ENCODE measurements at regions not wholly inside any gene's neighbourhood (a gene's known extent, or its start where the extent isn't known, plus 50 kb on each side); places are given as distances from the start of the nearest gene placed in this dataset.

- H3K27ac ChIP-seq (ENCODE audit: low read depth, low read length, poor library complexity, severe bottlenecking): no peak overlapping the region
- CTCF ChIA-PET (ENCODE audit: unreplicated experiment): no interaction called here
- no TSS peak for BruUV-seq (replicated peaks)
- no peak for DNase-seq (ENCODE audit: low spot score)
- no peaks in the 10 kb centered on the region for H3K9me2 ChIP-seq (ENCODE audit: insufficient read depth, low read length)
- H3K4me3 ChIP-seq (ENCODE audit: low read depth, low read length, poor library complexity, severe bottlenecking): no peak overlapping the region
- H3K4me1 ChIP-seq (ENCODE audit: insufficient read depth, low read length, poor library complexity, severe bottlenecking): no peaks in the 10 kb centered on the region
- no peaks in the 10 kb centered on the region for H3K79me2 ChIP-seq (ENCODE audit: insufficient read depth, low read depth, low read length)
- H3K4me2 ChIP-seq (ENCODE audit: low read length): no peak overlapping the region
- intact Hi-C loops (cut with micrococcal nuclease; ENCODE audit: unreplicated experiment): no loop called here
- H4K20me1 ChIP-seq (ENCODE audit: insufficient read depth, low read length): no peaks in the 10 kb centered on the region
- no peak overlapping the region for H2AFZ ChIP-seq (ENCODE audit: low read length)
- TF ChIP-seq, protein P1, sequence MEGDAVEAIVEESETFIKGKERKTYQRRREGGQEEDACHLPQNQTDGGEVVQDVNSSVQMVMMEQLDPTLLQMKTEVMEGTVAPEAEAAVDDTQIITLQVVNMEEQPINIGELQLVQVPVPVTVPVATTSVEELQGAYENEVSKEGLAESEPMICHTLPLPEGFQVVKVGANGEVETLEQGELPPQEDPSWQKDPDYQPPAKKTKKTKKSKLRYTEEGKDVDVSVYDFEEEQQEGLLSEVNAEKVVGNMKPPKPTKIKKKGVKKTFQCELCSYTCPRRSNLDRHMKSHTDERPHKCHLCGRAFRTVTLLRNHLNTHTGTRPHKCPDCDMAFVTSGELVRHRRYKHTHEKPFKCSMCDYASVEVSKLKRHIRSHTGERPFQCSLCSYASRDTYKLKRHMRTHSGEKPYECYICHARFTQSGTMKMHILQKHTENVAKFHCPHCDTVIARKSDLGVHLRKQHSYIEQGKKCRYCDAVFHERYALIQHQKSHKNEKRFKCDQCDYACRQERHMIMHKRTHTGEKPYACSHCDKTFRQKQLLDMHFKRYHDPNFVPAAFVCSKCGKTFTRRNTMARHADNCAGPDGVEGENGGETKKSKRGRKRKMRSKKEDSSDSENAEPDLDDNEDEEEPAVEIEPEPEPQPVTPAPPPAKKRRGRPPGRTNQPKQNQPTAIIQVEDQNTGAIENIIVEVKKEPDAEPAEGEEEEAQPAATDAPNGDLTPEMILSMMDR (conservative IDR thresholded peaks at IDR 0.05; ENCODE audit: low read length): no peak
- no peak for TF ChIP-seq EZH2phosphoT487 (IDR thresholded peaks at IDR 0.05; ENCODE audit: borderline replicate concordance, low read depth, low read length)
- H3K9me3 ChIP-seq (ENCODE audit: low read length): peaks cover 19% of the 10 kb centered on the region
- no peaks in the 10 kb centered on the region for H3K36me3 ChIP-seq (ENCODE audit: insufficient read depth, low read length)
- POLR2A ChIA-PET: no interaction called here
These were observed 191.3 kb downstream of the BMP7 start for GRCh38 chr20:57075181-57075580.

GRCh38 chr20:57075603-57076002 is 190.8 kb downstream of the BMP7 start:
- DNase-seq (ENCODE audit: low spot score): no peak
- intact Hi-C loops (cut with micrococcal nuclease; ENCODE audit: unreplicated experiment): no loop called here
- BruUV-seq (replicated peaks): no TSS peak
- peaks cover 19% of the 10 kb centered on the region for H3K9me3 ChIP-seq (ENCODE audit: low read length)
- no peaks in the 10 kb centered on the region for H4K20me1 ChIP-seq (ENCODE audit: insufficient read depth, low read length)
- POLR2A ChIA-PET: no interaction called here
- no peak overlapping the region for H3K27ac ChIP-seq (ENCODE audit: low read depth, low read length, poor library complexity, severe bottlenecking)
- no peak overlapping the region for H3K4me2 ChIP-seq (ENCODE audit: low read length)
- no peak overlapping the region for H3K4me3 ChIP-seq (ENCODE audit: low read depth, low read length, poor library complexity, severe bottlenecking)
- H3K36me3 ChIP-seq (ENCODE audit: insufficient read depth, low read length): no peaks in the 10 kb centered on the region
- TF ChIP-seq, protein P1 (conservative IDR thresholded peaks at IDR 0.05; ENCODE audit: low read length): no peak
- no peak for TF ChIP-seq EZH2phosphoT487 (IDR thresholded peaks at IDR 0.05; ENCODE audit: borderline replicate concordance, low read depth, low read length)
- H3K9me2 ChIP-seq (ENCODE audit: insufficient read depth, low read length): no peaks in the 10 kb centered on the region
- CTCF ChIA-PET (ENCODE audit: unreplicated experiment): no interaction called here
- H3K4me1 ChIP-seq (ENCODE audit: insufficient read depth, low read length, poor library complexity, severe bottlenecking): no peaks in the 10 kb centered on the region
- no peak overlapping the region for H2AFZ ChIP-seq (ENCODE audit: low read length)
- H3K79me2 ChIP-seq (ENCODE audit: insufficient read depth, low read depth, low read length): no peaks in the 10 kb centered on the region

DNA sequence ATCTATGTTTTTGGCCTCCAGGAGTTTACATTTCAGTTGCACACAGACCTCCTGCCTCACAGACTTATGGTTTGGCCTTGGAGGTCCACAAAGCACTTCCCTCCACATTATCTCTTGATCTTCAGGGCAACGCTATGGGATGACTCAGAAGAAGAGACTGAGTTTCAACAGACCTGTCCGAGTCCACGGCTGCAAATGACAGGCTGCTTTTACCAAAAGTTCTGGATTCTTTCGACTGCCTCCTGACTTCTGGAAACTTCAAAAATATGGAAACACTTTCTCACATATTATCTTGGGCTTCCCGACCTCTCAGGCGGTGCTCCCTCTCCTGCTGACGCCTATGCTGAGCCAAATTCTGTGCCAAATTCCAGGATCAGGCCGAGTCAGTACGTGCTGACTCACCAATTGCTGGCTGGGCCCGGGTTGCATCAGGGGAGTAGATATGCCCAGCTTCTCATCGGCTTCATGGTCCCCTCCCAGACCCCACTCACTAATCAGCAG is 190.2 kb downstream of the BMP7 start:
- no peak overlapping the region for H3K27ac ChIP-seq (ENCODE audit: low read depth, low read length, poor library complexity, severe bottlenecking)
- no peaks in the 10 kb centered on the region for H3K4me1 ChIP-seq (ENCODE audit: insufficient read depth, low read length, poor library complexity, severe bottlenecking)
- no peak overlapping the region for H3K4me2 ChIP-seq (ENCODE audit: low read length)
- ChIA-PET CTCF (ENCODE audit: unreplicated experiment) (no interaction called here), POLR2A (no interaction called here)
- H3K9me2 ChIP-seq (ENCODE audit: insufficient read depth, low read length): no peaks in the 10 kb centered on the region
- H3K4me3 ChIP-seq (ENCODE audit: low read depth, low read length, poor library complexity, severe bottlenecking): no peak overlapping the region
- H3K9me3 ChIP-seq (ENCODE audit: low read length): peaks cover 19% of the 10 kb centered on the region
- DNase-seq (ENCODE audit: low spot score): no peak
- BruUV-seq (replicated peaks): no TSS peak
- TF ChIP-seq, protein P1 (conservative IDR thresholded peaks at IDR 0.05; ENCODE audit: low read length): no peak
- TF ChIP-seq EZH2phosphoT487 (IDR thresholded peaks at IDR 0.05; ENCODE audit: borderline replicate concordance, low read depth, low read length): no peak
- H3K36me3 ChIP-seq (ENCODE audit: insufficient read depth, low read length): no peaks in the 10 kb centered on the region
- H2AFZ ChIP-seq (ENCODE audit: low read length): no peak overlapping the region
- no peaks in the 10 kb centered on the region for H3K79me2 ChIP-seq (ENCODE audit: insufficient read depth, low read depth, low read length)
- H4K20me1 ChIP-seq (ENCODE audit: insufficient read depth, low read length): no peaks in the 10 kb centered on the region
- intact Hi-C loops (cut with micrococcal nuclease; ENCODE audit: unreplicated experiment): no loop called here

All from OCI-LY7 (cell line).